IPS-15b (cell line): ENCODE measurements at regions not wholly inside any gene's neighbourhood (a gene's known extent, or its start where the extent isn't known, plus 50 kb on each side); places are given as distances from the start of the nearest gene placed in this dataset.
A peak's percentile ranks its signal among the peaks of the same experiment; 100 is the strongest.

ENCODE experiments used
- H3K27me3 ChIP-seq: one replicate; pipeline ENCODE4 v1.6.1; 2013; ENCODE audit warnings: low read length; ENCODE audit not compliant: control insufficient read depth, insufficient read depth
- H3K36me3 ChIP-seq: one replicate; pipeline ENCODE4 v1.6.1; 2013; ENCODE audit warnings: low read length; ENCODE audit not compliant: control insufficient read depth, insufficient read depth
- H3K4me1 ChIP-seq: one replicate; pipeline ENCODE4 v1.6.1; 2013; ENCODE audit warnings: mild to moderate bottlenecking, low read length; ENCODE audit not compliant: control insufficient read depth, insufficient read depth
- H3K4me3 ChIP-seq: one replicate; pipeline ENCODE4 v1.5.1; 2013; ENCODE audit warnings: low read depth, low read length
- H3K9ac ChIP-seq: one replicate; pipeline ENCODE4 v1.6.1; 2013; ENCODE audit warnings: low read depth, mild to moderate bottlenecking, low read length
- H3K9me3 ChIP-seq: one replicate; pipeline ENCODE4 v1.6.1; 2013; ENCODE audit warnings: mild to moderate bottlenecking, low read length; ENCODE audit not compliant: control insufficient read depth, insufficient read depth

- Histone ChIP-seq H3K4me1 (peaks cover 27% of the 10 kb centered on the region), H3K9ac (no peak overlapping the region), H3K4me3 (no peak overlapping the region), H3K27me3 (no peaks in the 10 kb centered on the region), H3K36me3 (no peaks in the 10 kb centered on the region), H3K9me3 (no peaks in the 10 kb centered on the region)
Measured at GRCh38 chr2:5370158-5370557, 322.0 kb upstream of the SOX11 start.

GRCh38 chr2:5372141-5372540 is 320.0 kb upstream of the SOX11 start:
- H3K4me3 ChIP-seq: no peak overlapping the region
- no peaks in the 10 kb centered on the region for H3K36me3 ChIP-seq
- peaks cover 27% of the 10 kb centered on the region for H3K4me1 ChIP-seq
- H3K9ac ChIP-seq: no peak overlapping the region
- H3K9me3 ChIP-seq: no peaks in the 10 kb centered on the region
- no peaks in the 10 kb centered on the region for H3K27me3 ChIP-seq

DNA sequence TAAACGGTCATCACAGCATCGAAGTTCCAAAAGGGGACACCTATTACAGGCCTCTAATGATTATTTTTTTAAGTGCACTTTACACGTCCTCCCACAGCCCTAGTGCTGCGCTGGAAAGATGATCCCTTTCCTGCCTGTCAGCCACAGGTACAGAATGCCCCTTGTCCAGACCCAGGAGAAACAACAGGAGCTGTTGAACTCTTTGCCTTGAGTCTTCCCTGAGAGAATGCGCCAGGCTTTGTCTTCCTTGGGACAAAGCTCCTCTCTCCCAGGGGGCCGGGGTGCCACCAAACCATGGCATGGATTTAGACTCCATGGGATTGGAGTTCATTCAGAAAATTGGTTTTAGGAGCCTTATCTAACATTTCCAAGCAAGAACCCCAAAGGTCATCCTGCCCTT is 319.0 kb upstream of the SOX11 start:
- peak overlapping the region; percentile 32 for H3K4me3 ChIP-seq
- no peak overlapping the region for H3K9ac ChIP-seq
- peaks cover 27% of the 10 kb centered on the region for H3K4me1 ChIP-seq

GRCh38 chr2:5374762-5375161 is 317.4 kb upstream of the SOX11 start:
- Histone ChIP-seq H3K9me3 (no peaks in the 10 kb centered on the region), H3K36me3 (no peaks in the 10 kb centered on the region), H3K27me3 (no peaks in the 10 kb centered on the region), H3K4me1 (peaks cover 27% of the 10 kb centered on the region), H3K9ac (no peak overlapping the region), H3K4me3 (no peak overlapping the region)

More for the DNA sequence above, 319.0 kb upstream of the SOX11 start:
- Histone ChIP-seq H3K9me3 (no peaks in the 10 kb centered on the region), H3K27me3 (no peaks in the 10 kb centered on the region), H3K36me3 (no peaks in the 10 kb centered on the region)

GRCh38 chr2:5377323-5377722 is 314.9 kb upstream of the SOX11 start:
- Histone ChIP-seq H3K9me3 (no peaks in the 10 kb centered on the region), H3K36me3 (no peaks in the 10 kb centered on the region), H3K4me3 (no peak overlapping the region), H3K4me1 (peaks cover 21% of the 10 kb centered on the region), H3K9ac (no peak overlapping the region), H3K27me3 (no peaks in the 10 kb centered on the region)

GRCh38 chr2:5379811-5380210 is 312.4 kb upstream of the SOX11 start:
- H3K4me1 ChIP-seq: no peaks in the 10 kb centered on the region
- H3K9me3 ChIP-seq: no peaks in the 10 kb centered on the region
- no peak overlapping the region for H3K4me3 ChIP-seq

GRCh38 chr2:5385596-5385995 is 306.6 kb upstream of the SOX11 start:
- Histone ChIP-seq H3K4me1 (no peaks in the 10 kb centered on the region), H3K4me3 (no peak overlapping the region), H3K27me3 (no peaks in the 10 kb centered on the region), H3K36me3 (no peaks in the 10 kb centered on the region), H3K9me3 (no peaks in the 10 kb centered on the region), H3K9ac (no peak overlapping the region)

More at GRCh38 chr2:5379811-5380210, 312.4 kb upstream of the SOX11 start:
- H3K27me3 ChIP-seq: no peaks in the 10 kb centered on the region
- H3K9ac ChIP-seq: no peak overlapping the region
- no peaks in the 10 kb centered on the region for H3K36me3 ChIP-seq

GRCh38 chr2:5387406-5387805 is 304.8 kb upstream of the SOX11 start:
- no peaks in the 10 kb centered on the region for H3K27me3 ChIP-seq
- no peak overlapping the region for H3K9ac ChIP-seq
- no peaks in the 10 kb centered on the region for H3K36me3 ChIP-seq
- no peak overlapping the region for H3K4me3 ChIP-seq
- no peaks in the 10 kb centered on the region for H3K4me1 ChIP-seq
- H3K9me3 ChIP-seq: no peaks in the 10 kb centered on the region

GRCh38 chr2:5389740-5390139 is 302.4 kb upstream of the SOX11 start:
- Histone ChIP-seq H3K4me3 (no peak overlapping the region), H3K9me3 (no peaks in the 10 kb centered on the region), H3K9ac (no peak overlapping the region), H3K27me3 (no peaks in the 10 kb centered on the region), H3K4me1 (peaks cover 2% of the 10 kb centered on the region), H3K36me3 (no peaks in the 10 kb centered on the region)

DNA sequence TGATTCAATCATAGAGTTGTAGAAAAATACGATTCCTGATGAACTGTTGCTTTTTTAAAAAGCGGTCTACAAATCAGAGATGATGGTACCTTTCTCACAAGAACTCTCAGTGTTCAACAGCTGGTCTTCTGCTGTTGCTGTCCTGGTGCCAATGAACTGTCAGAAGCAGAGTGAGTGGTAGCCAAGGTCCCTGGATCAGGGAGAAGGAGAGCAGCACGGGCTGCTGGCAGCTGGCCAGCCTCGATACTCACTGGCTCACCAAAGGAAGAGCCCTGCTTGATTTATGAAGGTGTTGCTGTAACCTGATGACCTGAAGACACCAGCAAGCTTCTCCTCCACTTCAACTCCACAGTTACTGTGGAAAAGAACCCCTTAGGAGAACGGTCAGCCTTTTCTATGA is 300.8 kb upstream of the SOX11 start:
- H3K9ac ChIP-seq: no peak overlapping the region
- H3K9me3 ChIP-seq: no peaks in the 10 kb centered on the region
- no peak overlapping the region for H3K4me3 ChIP-seq
- peaks cover 2% of the 10 kb centered on the region for H3K4me1 ChIP-seq
- H3K27me3 ChIP-seq: no peaks in the 10 kb centered on the region
- no peaks in the 10 kb centered on the region for H3K36me3 ChIP-seq

- no peaks in the 10 kb centered on the region for H3K36me3 ChIP-seq
- H3K9ac ChIP-seq: no peak overlapping the region
- peaks cover 2% of the 10 kb centered on the region for H3K4me1 ChIP-seq
- H3K4me3 ChIP-seq: no peak overlapping the region
- H3K27me3 ChIP-seq: no peaks in the 10 kb centered on the region
- no peaks in the 10 kb centered on the region for H3K9me3 ChIP-seq
Measured at GRCh38 chr2:5392658-5393057, 299.5 kb upstream of the SOX11 start.

GRCh38 chr2:5393474-5393873 is 298.7 kb upstream of the SOX11 start:
- Histone ChIP-seq H3K9me3 (no peaks in the 10 kb centered on the region), H3K27me3 (no peaks in the 10 kb centered on the region), H3K36me3 (no peaks in the 10 kb centered on the region), H3K9ac (no peak overlapping the region), H3K4me1 (peaks cover 2% of the 10 kb centered on the region), H3K4me3 (no peak overlapping the region)

DNA sequence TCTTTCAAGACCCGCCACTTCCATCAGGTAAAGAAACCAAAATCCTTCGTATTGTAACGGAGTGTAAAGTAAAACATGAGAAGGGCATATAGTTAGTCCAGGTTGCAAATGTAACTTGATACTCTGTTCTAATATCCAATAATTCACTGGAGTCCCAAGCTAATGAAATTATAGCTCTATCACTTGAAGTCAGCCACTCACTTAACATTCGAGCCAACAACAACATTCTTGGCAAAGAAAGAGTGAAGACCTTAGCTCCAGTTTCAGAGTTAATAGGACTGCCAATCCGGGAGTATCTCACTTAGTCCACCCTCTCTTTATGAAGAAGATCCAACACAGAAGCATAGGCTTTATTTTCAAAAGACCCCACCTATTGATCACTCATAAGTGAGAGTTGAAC is 298.0 kb upstream of the SOX11 start:
- H3K9me3 ChIP-seq: no peaks in the 10 kb centered on the region
- H3K9ac ChIP-seq: no peak overlapping the region
- peaks cover 2% of the 10 kb centered on the region for H3K4me1 ChIP-seq
- H3K4me3 ChIP-seq: no peak overlapping the region
- H3K27me3 ChIP-seq: no peaks in the 10 kb centered on the region
- H3K36me3 ChIP-seq: no peaks in the 10 kb centered on the region
